ENCODE measurements at regions not wholly inside any gene's neighbourhood (a gene's known extent, or its start where the extent isn't known, plus 50 kb on each side); places are given as distances from the start of the nearest gene placed in this dataset.

GRCh38 chr11:130782361-130783222, 133.7 kb downstream of the SNX19 start:
- no peak for TF ChIP-seq CTCF (conservative IDR thresholded peaks at IDR 0.05)
- Mint-ChIP-seq H3K36me3 (ENCODE audit: low read depth) (no peaks in the 10 kb centered on the region), H3K27me3 (ENCODE audit: low read depth) (no peaks in the 10 kb centered on the region), H3K4me3 (no peak overlapping the region), H3K9me3 (peaks cover 4% of the 10 kb centered on the region), H3K27ac (ENCODE audit: unreplicated experiment) (peak overlapping the region; percentile 52), H3K4me1 (peaks cover 28% of the 10 kb centered on the region)
- no peak for DNase-seq (ENCODE audit: low read depth, low spot score)

- no peak overlapping the region for H3K27ac Mint-ChIP-seq (ENCODE audit: unreplicated experiment)
- no peak for DNase-seq (ENCODE audit: low read depth, low spot score)
These were observed 133.0 kb downstream of the SNX19 start for GRCh38 chr11:130783323-130783722.

GRCh38 chr11:130785380-130786116, 130.7 kb downstream of the SNX19 start:
- Mint-ChIP-seq H3K4me3 (no peak overlapping the region), H3K27me3 (ENCODE audit: low read depth) (no peaks in the 10 kb centered on the region), H3K27ac (ENCODE audit: unreplicated experiment) (no peak overlapping the region), H3K4me1 (peaks cover 24% of the 10 kb centered on the region), H3K36me3 (ENCODE audit: low read depth) (no peaks in the 10 kb centered on the region), H3K9me3 (peaks cover 4% of the 10 kb centered on the region)
- TF ChIP-seq CTCF (conservative IDR thresholded peaks at IDR 0.05), result no peak
- no peak for DNase-seq (ENCODE audit: low read depth, low spot score)

More at GRCh38 chr11:130783323-130783722, 133.0 kb downstream of the SNX19 start:
- H3K36me3 Mint-ChIP-seq (ENCODE audit: low read depth), result no peaks in the 10 kb centered on the region
- H3K27me3 Mint-ChIP-seq (ENCODE audit: low read depth), result no peaks in the 10 kb centered on the region
- H3K4me1 Mint-ChIP-seq, result peaks cover 28% of the 10 kb centered on the region
- peaks cover 4% of the 10 kb centered on the region for H3K9me3 Mint-ChIP-seq
- H3K4me3 Mint-ChIP-seq, result no peak overlapping the region
- no peak for TF ChIP-seq CTCF (conservative IDR thresholded peaks at IDR 0.05)

GRCh38 chr11:130786586-130786985, 129.7 kb downstream of the SNX19 start:
- Mint-ChIP-seq H3K4me3 (no peak overlapping the region), H3K36me3 (ENCODE audit: low read depth) (peaks cover 4% of the 10 kb centered on the region), H3K9me3 (peaks cover 12% of the 10 kb centered on the region), H3K27ac (ENCODE audit: unreplicated experiment) (no peak overlapping the region), H3K4me1 (peaks cover 24% of the 10 kb centered on the region), H3K27me3 (ENCODE audit: low read depth) (no peaks in the 10 kb centered on the region)
- no peak for DNase-seq (ENCODE audit: low read depth, low spot score)
- TF ChIP-seq CTCF (conservative IDR thresholded peaks at IDR 0.05), result no peak

GRCh38 chr11:130787092-130787616, 129.1 kb downstream of the SNX19 start:
- TF ChIP-seq CTCF (conservative IDR thresholded peaks at IDR 0.05), result no peak
- Mint-ChIP-seq H3K4me3 (no peak overlapping the region), H3K36me3 (ENCODE audit: low read depth) (peaks cover 4% of the 10 kb centered on the region), H3K27me3 (ENCODE audit: low read depth) (no peaks in the 10 kb centered on the region), H3K27ac (ENCODE audit: unreplicated experiment) (no peak overlapping the region), H3K4me1 (peaks cover 23% of the 10 kb centered on the region), H3K9me3 (peaks cover 12% of the 10 kb centered on the region)
- no peak for DNase-seq (ENCODE audit: low read depth, low spot score)
